Parathyroid adenoma (tissue), 2 donors: ENCODE measurements at regions not wholly inside any gene's neighbourhood (a gene's known extent, or its start where the extent isn't known, plus 50 kb on each side); places are given as distances from the start of the nearest gene placed in this dataset.

Experiments
- H2AFZ ChIP-seq: fragments of 300-600 bp; sonication (generic); one replicate; pipeline ENCODE4 v1.7.0; 2017; ENCODE audit warnings: antibody characterized with exemption, mild to moderate bottlenecking
- H3K27ac ChIP-seq: fragments of 300-600 bp; sonication (generic); one replicate; pipeline ENCODE4 v1.7.0; 2017
- H3K27me3 ChIP-seq: fragments of 300-600 bp; sonication (generic); one replicate; pipeline ENCODE4 v1.7.0; 2017; ENCODE audit warnings: low read length; ENCODE audit not compliant: control insufficient read depth, insufficient read depth
- H3K36me3 ChIP-seq: fragments of 300-600 bp; sonication (generic); one replicate; pipeline ENCODE4 v1.7.0; 2017; ENCODE audit warnings: low read length; ENCODE audit not compliant: control insufficient read depth, insufficient read depth
- H3K4me1 ChIP-seq: fragments of 300-600 bp; sonication (generic); one replicate; pipeline ENCODE4 v1.7.0; 2017; ENCODE audit warnings: control low read depth
- H3K4me2 ChIP-seq: fragments of 300-600 bp; sonication (generic); one replicate; pipeline ENCODE4 v1.7.0; 2017; ENCODE audit warnings: low read length
- H3K4me3 ChIP-seq: fragments of 300-600 bp; sonication (generic); one replicate; pipeline ENCODE4 v1.7.0; 2017; ENCODE audit warnings: low read depth, low read length
- H3K79me2 ChIP-seq: fragments of 300-600 bp; sonication (generic); one replicate; pipeline ENCODE4 v1.7.0; 2017; ENCODE audit warnings: control low read depth
- H3K9ac ChIP-seq: fragments of 300-600 bp; sonication (generic); one replicate; pipeline ENCODE4 v1.7.0; 2017; ENCODE audit warnings: mild to moderate bottlenecking
- H3K9me3 ChIP-seq: fragments of 300-600 bp; sonication (generic); one replicate; pipeline ENCODE4 v1.7.0; 2017; ENCODE audit warnings: low read length; ENCODE audit not compliant: control insufficient read depth
- CTCF ChIP-seq: fragments of 300-600 bp; sonication (generic); IDR thresholded peaks from one replicate; pipeline ENCODE4 v1.7.0; 2017; ENCODE audit warnings: antibody characterized with exemption, mild to moderate bottlenecking
- donor health status: primary hyperparathyroidism.

DNA sequence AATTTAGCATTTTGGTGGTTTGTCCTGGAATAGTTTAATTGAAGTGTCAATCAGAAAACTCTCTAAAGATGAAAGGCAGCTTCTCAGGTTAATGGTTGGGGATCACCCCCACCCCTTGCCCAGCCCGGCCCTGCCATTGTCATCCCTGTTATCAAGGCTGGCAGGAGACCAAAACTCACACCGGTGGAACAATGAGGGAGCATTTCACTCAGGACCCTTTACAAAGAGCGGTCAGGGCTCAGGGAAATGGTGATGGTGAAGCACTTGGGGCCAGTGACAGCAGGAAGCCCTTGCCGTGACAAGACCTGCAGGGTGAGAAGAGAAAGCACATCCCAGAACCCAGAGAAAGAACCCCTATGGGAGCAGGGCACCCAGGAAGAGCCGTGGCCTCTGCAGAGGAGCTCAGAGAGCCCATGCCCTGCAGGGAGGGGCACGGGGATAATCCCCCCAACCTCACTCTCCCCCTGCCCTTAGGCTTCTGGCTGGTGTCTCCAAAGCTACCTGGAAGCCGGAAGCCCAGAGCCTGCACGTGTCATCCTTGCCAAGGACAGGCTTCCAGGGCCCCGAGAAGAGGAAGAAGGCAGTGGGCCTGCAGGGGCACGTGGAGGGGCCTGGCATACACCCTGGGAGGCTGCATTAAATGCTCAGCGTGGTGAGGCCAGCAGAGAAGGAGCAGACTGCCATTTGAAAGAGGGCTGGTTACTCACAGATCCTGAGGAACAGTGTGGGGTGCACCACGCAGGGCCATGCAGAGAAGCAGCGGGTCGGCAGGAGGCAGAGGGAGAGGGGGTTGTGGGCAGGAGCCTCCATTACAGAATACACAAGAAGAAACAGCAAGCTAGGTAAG, 80.6 kb upstream of the PRR20G start:
- Histone ChIP-seq H3K36me3 (no peaks in the 10 kb centered on the region), H3K4me1 (no peaks in the 10 kb centered on the region), H3K4me2 (no peak overlapping the region), H3K27ac (no peak overlapping the region), H3K9ac (no peak overlapping the region), H3K9me3 (no peaks in the 10 kb centered on the region), H3K27me3 (no peaks in the 10 kb centered on the region), H3K4me3 (no peak overlapping the region), H2AFZ (no peak overlapping the region), H3K79me2 (no peaks in the 10 kb centered on the region)
- no peak for TF ChIP-seq CTCF

GRCh38 chr3:127367593-127367992, 79.7 kb upstream of the PRR20G start:
- H3K4me2 ChIP-seq = no peak overlapping the region
- no peaks in the 10 kb centered on the region for H3K4me1 ChIP-seq
- H3K27ac ChIP-seq = no peak overlapping the region
- no peaks in the 10 kb centered on the region for H3K27me3 ChIP-seq
- H3K79me2 ChIP-seq = no peaks in the 10 kb centered on the region
- no peak overlapping the region for H2AFZ ChIP-seq
- H3K9me3 ChIP-seq = no peaks in the 10 kb centered on the region
- H3K36me3 ChIP-seq = no peaks in the 10 kb centered on the region
- TF ChIP-seq CTCF = no peak
- no peak overlapping the region for H3K4me3 ChIP-seq
- H3K9ac ChIP-seq = no peak overlapping the region

DNA sequence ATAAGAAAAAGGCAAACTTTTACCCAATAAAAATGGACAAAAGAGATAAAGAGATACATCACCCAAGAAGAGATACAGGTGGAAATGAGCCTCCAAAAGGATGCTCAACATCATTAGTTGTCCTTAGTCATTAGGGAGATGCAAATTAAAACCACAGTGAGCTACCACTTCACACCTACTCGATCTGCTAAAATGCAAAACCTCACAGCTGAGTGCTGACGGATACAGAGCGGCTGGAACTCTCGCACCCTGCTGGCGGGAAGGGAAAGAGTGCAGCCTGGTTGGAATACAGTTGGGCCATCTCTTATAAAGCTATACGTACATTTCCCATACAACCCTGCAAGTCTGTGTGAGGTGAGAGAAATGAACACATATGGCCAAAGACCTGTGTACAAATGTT, 78.5 kb upstream of the PRR20G start:
- no peaks in the 10 kb centered on the region for H3K9me3 ChIP-seq
- H3K79me2 ChIP-seq = no peaks in the 10 kb centered on the region
- no peaks in the 10 kb centered on the region for H3K36me3 ChIP-seq
- H2AFZ ChIP-seq = no peak overlapping the region
- H3K27me3 ChIP-seq = no peaks in the 10 kb centered on the region
- no peak overlapping the region for H3K9ac ChIP-seq
- no peaks in the 10 kb centered on the region for H3K4me1 ChIP-seq
- no peak overlapping the region for H3K27ac ChIP-seq
- no peak overlapping the region for H3K4me2 ChIP-seq
- TF ChIP-seq CTCF = no peak
- H3K4me3 ChIP-seq = no peak overlapping the region

- Histone ChIP-seq H3K4me3 (no peak overlapping the region), H3K4me2 (no peak overlapping the region), H2AFZ (no peak overlapping the region), H3K27ac (no peak overlapping the region), H3K9me3 (no peaks in the 10 kb centered on the region), H3K4me1 (no peaks in the 10 kb centered on the region), H3K79me2 (no peaks in the 10 kb centered on the region), H3K9ac (no peak overlapping the region), H3K27me3 (no peaks in the 10 kb centered on the region), H3K36me3 (no peaks in the 10 kb centered on the region)
- no peak for TF ChIP-seq CTCF
Observed at GRCh38 chr3:127365163-127365798, 77.4 kb upstream of the PRR20G start.
